Left renal cortex interstitium (tissue), 4 donors: ENCODE measurements at regions not wholly inside any gene's neighbourhood (a gene's known extent, or its start where the extent isn't known, plus 50 kb on each side); places are given as distances from the start of the nearest gene placed in this dataset.
"Not testable (repeated sequence)": the region's sequence is repeated elsewhere in the genome, so short reads cannot be mapped to it uniquely, and the experiment has no call there.

Experiments
- DNase-seq, 4 donors: peaks; one replicate each; pipeline ENCODE4 v3.0.0-alpha.2; 2013; ENCODE audit warnings: low read depth in 4 of 4, low spot score in 2 of 4, missing footprints in 1 of 4

- no peak for DNase-seq
Observed at GRCh38 chr5:98170994-98171393, 602.5 kb upstream of the RGMB start.

DNA sequence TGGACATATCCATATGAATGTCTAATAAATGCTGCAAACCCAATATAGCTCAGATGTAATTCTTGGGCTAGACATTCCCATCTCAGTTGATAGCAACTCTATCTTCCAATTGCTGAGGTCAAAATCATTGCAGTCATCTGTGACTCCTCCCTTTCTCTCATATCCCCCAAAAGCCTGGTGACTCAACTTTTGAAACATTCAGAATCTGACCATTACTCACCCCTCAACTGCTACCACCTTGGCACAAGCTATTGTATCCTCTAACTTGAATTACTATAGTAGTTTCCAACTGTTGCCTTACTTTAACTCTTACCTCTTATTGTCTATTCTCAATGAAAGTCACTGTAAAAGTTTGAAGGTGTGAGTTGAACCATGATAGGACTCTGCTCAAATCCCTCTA, 600.1 kb upstream of the RGMB start:
- no peak for DNase-seq

DNA sequence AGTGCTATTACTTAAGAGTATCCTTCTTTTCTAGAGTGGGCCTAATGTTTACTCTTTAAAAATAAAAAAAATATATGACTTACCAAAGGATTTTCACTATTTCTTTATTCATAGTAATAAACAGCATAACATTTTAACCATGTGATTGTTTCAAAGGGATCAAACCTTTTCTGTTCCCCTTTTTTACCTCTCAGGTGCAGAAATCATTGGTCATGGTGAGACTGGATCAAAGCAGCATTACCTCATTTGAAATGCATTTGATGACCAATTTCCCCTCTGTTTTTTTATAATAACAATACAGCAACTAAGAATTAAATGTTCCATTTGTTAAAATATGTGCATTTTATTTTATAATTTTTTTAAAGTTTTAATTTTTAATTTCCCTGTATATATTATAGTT, 598.0 kb upstream of the RGMB start:
- DNase-seq = no peak

- no peak for DNase-seq
Observed at GRCh38 chr5:98179791-98180755, 593.4 kb upstream of the RGMB start.

- DNase-seq = no peak
Observed at GRCh38 chr5:98186128-98186527, 587.3 kb upstream of the RGMB start.

- DNase-seq = no peak
Observed at GRCh38 chr5:98187945-98188344, 585.5 kb upstream of the RGMB start.

- not testable (repeated sequence) for DNase-seq
Observed at GRCh38 chr5:98190344-98190743, 583.1 kb upstream of the RGMB start.

DNA sequence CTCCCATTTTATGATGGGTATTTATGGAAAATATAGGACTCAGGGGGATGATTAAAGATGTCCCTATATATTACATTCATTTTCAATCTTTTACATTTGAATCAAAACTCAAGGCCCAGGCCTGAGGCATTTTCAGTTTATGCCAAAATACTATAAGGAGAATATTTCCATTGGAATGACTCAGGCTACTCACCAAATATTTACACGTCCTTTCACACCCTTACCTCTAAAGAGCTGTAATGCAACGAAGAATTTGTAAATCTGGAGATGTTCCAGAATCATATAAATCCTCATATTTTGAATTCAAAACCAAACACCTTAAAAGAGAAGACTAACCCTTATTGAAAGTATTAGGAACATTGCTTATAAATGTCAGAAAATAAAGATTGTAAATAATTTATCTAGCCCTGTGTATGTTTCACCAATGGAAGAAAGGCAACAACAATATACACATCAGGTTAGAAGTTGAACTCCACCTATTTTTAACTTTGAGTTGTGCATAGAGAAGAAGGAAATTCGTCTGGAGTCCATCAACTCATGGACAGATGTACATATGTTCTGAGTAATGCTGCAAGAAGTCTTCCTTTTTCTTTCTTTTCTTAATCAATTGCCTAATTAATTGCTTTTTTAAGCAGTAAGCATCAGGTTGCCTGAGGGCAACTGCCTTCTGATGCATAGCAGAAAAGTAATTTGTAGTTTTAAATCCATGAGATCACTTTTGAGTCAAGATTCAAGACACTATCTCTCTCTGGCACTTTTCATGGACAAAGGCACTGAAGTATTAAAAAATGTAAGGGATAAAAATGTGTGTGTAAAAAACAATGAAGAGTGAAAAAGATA, 579.3 kb upstream of the RGMB start:
- DNase-seq = no peak

DNA sequence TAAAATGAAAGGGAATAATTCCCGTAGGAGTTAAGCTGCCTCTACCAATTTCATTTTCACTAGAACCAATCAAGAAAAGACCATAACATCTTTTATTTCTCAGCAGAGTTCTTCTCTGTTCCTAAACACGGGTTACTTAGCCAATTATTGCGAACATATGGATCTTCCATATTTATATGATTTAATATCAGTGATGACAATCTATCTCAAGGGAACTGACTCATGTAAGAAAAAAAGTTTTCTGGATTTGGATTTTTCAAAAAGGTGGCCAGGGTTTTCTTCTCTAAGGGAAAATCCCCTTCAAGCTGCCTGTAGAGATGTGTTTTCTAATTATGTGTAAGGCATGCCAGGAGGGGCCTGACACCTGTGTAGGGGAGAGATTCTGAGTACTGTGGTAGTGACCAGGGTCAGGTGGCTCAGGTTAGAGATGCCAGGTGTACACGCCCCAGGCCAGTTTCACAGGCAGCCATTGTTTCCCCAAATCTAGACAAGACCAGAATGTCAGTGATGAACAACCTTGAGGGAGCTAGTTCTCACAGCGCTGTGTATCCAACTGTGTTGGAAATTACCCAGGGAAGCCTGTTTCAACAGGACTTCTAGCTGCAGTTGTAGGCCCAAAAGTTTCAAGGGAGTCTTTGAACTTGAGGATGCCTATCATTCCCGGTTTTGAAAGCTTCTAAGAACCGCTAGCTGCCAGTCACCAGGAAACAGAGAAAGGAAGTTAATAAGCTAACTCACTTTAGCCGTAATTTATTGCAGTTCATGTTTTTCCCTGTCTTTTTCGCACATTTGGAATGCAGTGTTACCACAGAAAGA, 572.5 kb upstream of the RGMB start:
- no peak for DNase-seq

GRCh38 chr5:98204798-98205197, 568.7 kb upstream of the RGMB start:
- DNase-seq = no peak

GRCh38 chr5:98205691-98206461, 567.6 kb upstream of the RGMB start:
- DNase-seq = no peak

GRCh38 chr5:98206566-98206965, 566.9 kb upstream of the RGMB start:
- DNase-seq = no peak

DNA sequence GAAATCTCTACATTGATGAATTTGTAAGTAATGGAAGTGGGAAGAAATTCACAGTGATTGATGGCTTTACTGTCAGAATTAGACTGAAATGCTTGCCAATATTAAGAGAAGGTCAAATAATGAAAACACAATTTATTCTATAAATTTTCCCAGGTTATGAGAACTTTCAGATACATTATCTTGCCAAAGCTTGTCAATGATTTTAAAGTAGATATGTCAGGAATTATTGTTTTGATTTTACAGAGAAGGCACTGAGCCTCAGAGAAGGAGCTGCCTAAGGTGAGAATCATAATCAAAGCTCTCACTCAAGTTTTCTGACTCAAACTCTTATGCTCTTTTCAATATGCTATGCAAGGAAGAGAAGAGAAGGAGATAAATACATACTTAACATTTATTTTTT, 564.0 kb upstream of the RGMB start:
- no peak for DNase-seq

GRCh38 chr5:98214240-98215051, 559.0 kb upstream of the RGMB start:
- DNase-seq = no peak

GRCh38 chr5:98217138-98217537, 556.3 kb upstream of the RGMB start:
- no peak for DNase-seq

- no peak for DNase-seq
Observed at GRCh38 chr5:98218838-98219237, 554.6 kb upstream of the RGMB start.

GRCh38 chr5:98227489-98227888, 546.0 kb upstream of the RGMB start:
- DNase-seq = no peak

GRCh38 chr5:98231089-98231488, 542.4 kb upstream of the RGMB start:
- DNase-seq = no peak

- DNase-seq = not testable (repeated sequence)
Observed at GRCh38 chr5:98237794-98238193, 535.7 kb upstream of the RGMB start.
